GM12892 (cell line): ENCODE measurements at regions not wholly inside any gene's neighbourhood (a gene's known extent, or its start where the extent isn't known, plus 50 kb on each side); places are given as distances from the start of the nearest gene placed in this dataset.

Experiments used
- POLR2A ChIP-seq: IDR thresholded peaks from 2 replicates; pipeline ENCODE4 v1.6.1; 2011; ENCODE audit warnings: low read depth, low read length, control low read depth
- POLR2AphosphoS5 ChIP-seq: IDR thresholded peaks from 2 replicates; pipeline ENCODE4 v1.6.1; 2011; ENCODE audit warnings: low read depth, low read length, control low read depth

- TF ChIP-seq POLR2A, result no peak
- TF ChIP-seq POLR2AphosphoS5, result no peak
Observed at GRCh38 chr2:429142-429541, 141.3 kb upstream of the ALKAL2 start.
